IMR-90 (cell line): ENCODE measurements at regions not wholly inside any gene's neighbourhood (a gene's known extent, or its start where the extent isn't known, plus 50 kb on each side); places are given as distances from the start of the nearest gene placed in this dataset.

ENCODE experiments used
- ATAC-seq: fragments of 200-7000 bp; cut with Tn5 transposase; 2 replicates; pipeline ENCODE4 v1.9.1; 2020; ENCODE audit warnings: low read depth, mild to moderate bottlenecking, moderate library complexity
- BruUV-seq: library from RNA; stranded (reverse); fragments of 400-500 nt; replicated peaks from 2 replicates; lab custom pipeline; 2021; lab: Mats Ljungman, UMichigan
- CTCF ChIA-PET: fragments of 300-600 bp; formaldehyde crosslinking; extraction: SDS; loops from one replicate; lab custom pipeline; 2021; ENCODE audit warnings: antibody characterized with exemption; lab: Yijun Ruan, JAX
- POLR2A ChIA-PET: fragments of 300-600 bp; sonication (Branson Sonifier 250); formaldehyde crosslinking; loops from one replicate; lab custom pipeline; 2022; ENCODE audit warnings: antibody characterized with exemption; ENCODE audit not compliant: unreplicated experiment; lab: Charles Lee
- DNase-seq: peaks from one replicate; pipeline ENCODE4 v3.0.0; 2013
- H2AFZ ChIP-seq: replicated peaks from 2 replicates; pipeline ENCODE3; 2013; ENCODE audit warnings: low read length, mild to moderate bottlenecking; ENCODE audit not compliant: poor library complexity
- H2AK5ac ChIP-seq: 2 replicates; pipeline ENCODE4 v1.6.1; 2013; ENCODE audit warnings: low read depth, low read length, inconsistent platforms
- H2AK9ac ChIP-seq: replicated peaks from 2 replicates; pipeline ENCODE3; 2013; ENCODE audit warnings: mild to moderate bottlenecking, low read depth, low read length, moderate library complexity; ENCODE audit not compliant: poor library complexity
- H2BK120ac ChIP-seq: 2 replicates; pipeline ENCODE4 v1.6.1; 2013; ENCODE audit warnings: low read depth, low read length, inconsistent platforms
- H2BK15ac ChIP-seq: 3 replicates; pipeline ENCODE4 v1.6.1; 2013; ENCODE audit warnings: low read depth, low read length, inconsistent platforms
- H2BK20ac ChIP-seq: 2 replicates; pipeline ENCODE4 v1.6.1; 2013; ENCODE audit warnings: low read depth, mild to moderate bottlenecking, inconsistent platforms, low read length, moderate library complexity
- H2BK5ac ChIP-seq: 2 replicates; pipeline ENCODE4 v1.6.1; 2013; ENCODE audit warnings: mild to moderate bottlenecking, low read depth, low read length, inconsistent platforms; ENCODE audit not compliant: poor library complexity, severe bottlenecking
- H3K14ac ChIP-seq: replicated peaks from 2 replicates; pipeline ENCODE4 v1.6.1; 2013; ENCODE audit warnings: low read depth, low read length, inconsistent platforms
- H3K18ac ChIP-seq: 2 replicates; pipeline ENCODE4 v1.6.1; 2013; ENCODE audit warnings: low read depth, low read length, control low read depth
- H3K23ac ChIP-seq: 2 replicates; pipeline ENCODE4 v1.6.1; 2013; ENCODE audit warnings: low read depth, low read length, inconsistent platforms
- H3K27ac ChIP-seq: 2 replicates; pipeline ENCODE4 v1.5.1; 2013; ENCODE audit warnings: mild to moderate bottlenecking, control low read depth, low read length; ENCODE audit not compliant: insufficient read depth
- H3K27me3 ChIP-seq: 2 replicates; pipeline ENCODE4 v1.6.1; 2013; ENCODE audit warnings: low read length; ENCODE audit not compliant: control insufficient read depth, insufficient read depth
- H3K36me3 ChIP-seq: 2 replicates; pipeline ENCODE4 v1.6.1; 2013; ENCODE audit warnings: low read length, mixed read lengths; ENCODE audit not compliant: control insufficient read depth, insufficient read depth
- H3K4ac ChIP-seq: 2 replicates; pipeline ENCODE4 v1.6.1; 2013; ENCODE audit warnings: low read depth, low read length, inconsistent platforms
- H3K4me1 ChIP-seq: 2 replicates; pipeline ENCODE4 v1.6.1; 2013; ENCODE audit warnings: low read length, mixed read lengths; ENCODE audit not compliant: control insufficient read depth, insufficient read depth
- H3K4me2 ChIP-seq: 2 replicates; pipeline ENCODE4 v1.6.1; 2013; ENCODE audit warnings: low read depth, mild to moderate bottlenecking, control low read depth, low read length, moderate library complexity
- H3K4me3 ChIP-seq: 2 replicates; pipeline ENCODE4 v1.5.1; 2013; ENCODE audit warnings: low read depth, mild to moderate bottlenecking, control low read depth, low read length, moderate library complexity; ENCODE audit not compliant: insufficient read depth
- H3K56ac ChIP-seq: 2 replicates; pipeline ENCODE4 v1.6.1; 2013; ENCODE audit warnings: low read length, inconsistent platforms; ENCODE audit not compliant: insufficient read depth; ENCODE audit errors: extremely low read depth
- H3K79me1 ChIP-seq, 2 experiments: 2 replicates each; pipeline ENCODE4 v1.6.1; 2013; ENCODE audit warnings: low read length in 2 of 2, inconsistent platforms in 1 of 2, low read depth in 1 of 2
- H3K9ac ChIP-seq: 2 replicates; pipeline ENCODE4 v1.6.1; 2013; ENCODE audit warnings: low read depth, low read length, control low read depth
- H3K9me1 ChIP-seq: 2 replicates; pipeline ENCODE4 v1.6.1; 2013; ENCODE audit warnings: low read length, inconsistent platforms; ENCODE audit not compliant: insufficient read depth
- H3K9me3 ChIP-seq: 2 replicates; pipeline ENCODE4 v1.6.1; 2013; ENCODE audit warnings: low read length; ENCODE audit not compliant: control insufficient read depth, insufficient read depth
- H4K20me1 ChIP-seq: 2 replicates; pipeline ENCODE4 v1.6.1; 2013; ENCODE audit warnings: low read length, inconsistent platforms; ENCODE audit not compliant: insufficient read depth
- H4K5ac ChIP-seq: 2 replicates; pipeline ENCODE4 v1.6.1; 2013; ENCODE audit warnings: mild to moderate bottlenecking, low read depth, low read length, control low read depth
- H4K8ac ChIP-seq, 2 experiments: 2 replicates each; pipeline ENCODE4 v1.6.1; 2013; ENCODE audit warnings: low read depth in 2 of 2, low read length in 2 of 2, control low read depth in 1 of 2, inconsistent platforms in 1 of 2
- H4K91ac ChIP-seq: 2 replicates; pipeline ENCODE4 v1.6.1; 2013; ENCODE audit warnings: low read depth, low read length, inconsistent platforms; ENCODE audit not compliant: insufficient read depth
- BHLHE40 ChIP-seq: fragments of 150-350 bp; IDR thresholded peaks from 2 replicates; pipeline ENCODE4 v1.6.1; 2016; ENCODE audit warnings: mild to moderate bottlenecking, low read depth, low read length
- CEBPB ChIP-seq: IDR thresholded peaks from 2 replicates; pipeline ENCODE4 v1.6.1; 2012; ENCODE audit warnings: low read depth, low read length, improper control_type of control experiment
- CHD1 ChIP-seq: IDR thresholded peaks from 2 replicates; pipeline ENCODE4 v1.6.1; 2012; ENCODE audit warnings: low read depth, low read length, improper control_type of control experiment
- FOS ChIP-seq: fragments of 150-350 bp; IDR thresholded peaks from 2 replicates; pipeline ENCODE4 v1.6.1; 2016; ENCODE audit warnings: low read depth, low read length
- MAFK ChIP-seq: IDR thresholded peaks from 2 replicates; pipeline ENCODE4 v1.6.1; 2012; ENCODE audit warnings: low read depth, low read length, improper control_type of control experiment
- MAZ ChIP-seq: IDR thresholded peaks from 2 replicates; pipeline ENCODE4 v1.6.1; 2012; ENCODE audit warnings: low read depth, mild to moderate bottlenecking, low read length, improper control_type of control experiment, moderate library complexity, borderline replicate concordance
- MXI1 ChIP-seq: IDR thresholded peaks from 2 replicates; pipeline ENCODE4 v1.6.1; 2012; ENCODE audit warnings: low read depth, mild to moderate bottlenecking, low read length, moderate library complexity, borderline replicate concordance
- NFE2L2 ChIP-seq: fragments of 150-350 bp; IDR thresholded peaks from 2 replicates; pipeline ENCODE4 v1.6.1; 2016; ENCODE audit warnings: low read depth, mild to moderate bottlenecking, low read length
- POLR2A ChIP-seq: IDR thresholded peaks from 2 replicates; pipeline ENCODE4 v1.6.1; 2012; ENCODE audit warnings: mild to moderate bottlenecking, low read depth, low read length
- RAD21 ChIP-seq: IDR thresholded peaks from 2 replicates; pipeline ENCODE4 v1.6.1; 2012; ENCODE audit warnings: low read length, improper control_type of control experiment
- RCOR1 ChIP-seq: IDR thresholded peaks from 2 replicates; pipeline ENCODE4 v1.6.1; 2012; ENCODE audit warnings: mild to moderate bottlenecking, low read length, improper control_type of control experiment; ENCODE audit not compliant: insufficient replicate concordance
- RFX5 ChIP-seq: IDR thresholded peaks from 2 replicates; pipeline ENCODE4 v1.8.0; 2012; ENCODE audit warnings: low read depth, mild to moderate bottlenecking, low read length, moderate library complexity
- SMC3 ChIP-seq: fragments of 150-350 bp; IDR thresholded peaks from 2 replicates; pipeline ENCODE4 v1.6.1; 2016; ENCODE audit warnings: low read depth, mild to moderate bottlenecking, antibody characterized with exemption, low read length, moderate library complexity
- WGBS, 2 experiments: methylation state at CpG; one replicate each; pipeline versions ENCODE4 v1.1.5 to v1.1.7; 2013; ENCODE audit warnings: missing lambda C conversion rate in 2 of 2; ENCODE audit not compliant: insufficient read length in 1 of 2; ENCODE audit errors: extremely low coverage in 2 of 2; 5-methylcytosine and 5-hydroxymethylcytosine counted together
- dilution Hi-C: fragments of 300-500 bp; cut with HindIII; formaldehyde crosslinking; loops from one replicate; pipeline ENCODE4 v1.14.3; 2018; ENCODE audit warnings: low sequenced_read_pairs; ENCODE audit not compliant: unreplicated experiment
- in situ Hi-C: fragments of 300-500 bp; cut with MboI; formaldehyde crosslinking; loops from 3 replicates; pipeline ENCODE4 v1.14.3; 2019; ENCODE audit warnings: low sequenced_read_pairs, inconsistent platforms, mixed read lengths
- intact Hi-C: fragments of 100-400 bp; cut with micrococcal nuclease; formaldehyde crosslinking; loops from 2 replicates; pipeline ENCODE4 v1.10.0; 2022
- TF ChIP-seq, protein P1 (sequence below): conservative IDR thresholded peaks from 2 replicates; pipeline ENCODE4 v1.5.1; 2012; ENCODE audit warnings: mild to moderate bottlenecking, low read depth, low read length, improper control_type of control experiment
- TF ChIP-seq, protein P2 (sequence below): fragments of 150-350 bp; IDR thresholded peaks from 2 replicates; pipeline ENCODE4 v1.6.1; 2016; ENCODE audit warnings: low read depth, mild to moderate bottlenecking, low read length, moderate library complexity, borderline replicate concordance
- TF ChIP-seq, protein P3 (sequence below): fragments of 150-350 bp; IDR thresholded peaks from 2 replicates; pipeline ENCODE4 v1.6.1; 2017; ENCODE audit warnings: mild to moderate bottlenecking, antibody characterized with exemption, low read length, low read depth

DNA sequence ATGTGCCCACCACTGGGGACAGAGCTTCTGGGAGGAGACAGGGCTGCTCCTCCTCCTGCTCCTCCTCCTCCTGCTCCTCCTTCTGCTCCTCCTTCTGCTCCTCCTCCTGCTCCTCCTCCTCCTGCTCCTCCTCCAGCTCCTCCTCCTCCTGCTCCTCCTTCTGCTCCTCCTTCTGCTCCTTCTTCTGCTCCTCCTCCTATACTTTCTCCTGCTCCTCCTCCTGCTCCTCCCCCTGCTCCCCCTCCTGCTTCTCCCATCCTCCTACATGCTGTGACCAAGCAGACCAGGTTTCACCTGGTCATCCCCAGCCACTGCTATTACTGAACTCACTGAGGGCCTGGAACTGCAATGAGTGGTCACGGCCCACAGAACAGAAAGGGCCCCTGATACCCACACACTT, 154.0 kb upstream of the PPP2R2D start:
- Histone ChIP-seq H3K9me1 (no peaks in the 10 kb centered on the region), H3K27me3 (no peaks in the 10 kb centered on the region), H3K9ac (no peak overlapping the region), H3K23ac (no peak overlapping the region), H3K4me3 (no peak overlapping the region), H3K36me3 (no peaks in the 10 kb centered on the region), H3K9me3 (peaks cover 64% of the 10 kb centered on the region), H2BK5ac (no peak overlapping the region), H2BK20ac (no peak overlapping the region), H3K27ac (no peak overlapping the region), H3K4ac (no peak overlapping the region), H2AK9ac (no peak overlapping the region), H3K4me2 (no peak overlapping the region), H3K56ac (no peak overlapping the region), H2AK5ac (no peak overlapping the region), H4K20me1 (no peaks in the 10 kb centered on the region), H4K5ac (no peak overlapping the region), H3K4me1 (no peaks in the 10 kb centered on the region), H2AFZ (no peak overlapping the region), H3K14ac (no peak overlapping the region), H2BK15ac (no peak overlapping the region), H2BK120ac (no peak overlapping the region), H4K91ac (no peak overlapping the region), H3K79me1 (no peaks in the 10 kb centered on the region), H3K18ac (no peak overlapping the region), H4K8ac (no peak overlapping the region)
- DNase-seq, result no peak
- ChIA-PET POLR2A (no interaction called here), CTCF (no interaction called here)
- WGBS, 2 experiments, result no CpG with 5 or more reads among the region's 1 CpG
- no peak for ATAC-seq
- TF ChIP-seq BHLHE40, result no peak
- TF ChIP-seq, protein P1, sequence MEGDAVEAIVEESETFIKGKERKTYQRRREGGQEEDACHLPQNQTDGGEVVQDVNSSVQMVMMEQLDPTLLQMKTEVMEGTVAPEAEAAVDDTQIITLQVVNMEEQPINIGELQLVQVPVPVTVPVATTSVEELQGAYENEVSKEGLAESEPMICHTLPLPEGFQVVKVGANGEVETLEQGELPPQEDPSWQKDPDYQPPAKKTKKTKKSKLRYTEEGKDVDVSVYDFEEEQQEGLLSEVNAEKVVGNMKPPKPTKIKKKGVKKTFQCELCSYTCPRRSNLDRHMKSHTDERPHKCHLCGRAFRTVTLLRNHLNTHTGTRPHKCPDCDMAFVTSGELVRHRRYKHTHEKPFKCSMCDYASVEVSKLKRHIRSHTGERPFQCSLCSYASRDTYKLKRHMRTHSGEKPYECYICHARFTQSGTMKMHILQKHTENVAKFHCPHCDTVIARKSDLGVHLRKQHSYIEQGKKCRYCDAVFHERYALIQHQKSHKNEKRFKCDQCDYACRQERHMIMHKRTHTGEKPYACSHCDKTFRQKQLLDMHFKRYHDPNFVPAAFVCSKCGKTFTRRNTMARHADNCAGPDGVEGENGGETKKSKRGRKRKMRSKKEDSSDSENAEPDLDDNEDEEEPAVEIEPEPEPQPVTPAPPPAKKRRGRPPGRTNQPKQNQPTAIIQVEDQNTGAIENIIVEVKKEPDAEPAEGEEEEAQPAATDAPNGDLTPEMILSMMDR, result no peak
- TF ChIP-seq POLR2A, result no peak
- TF ChIP-seq RFX5, result no peak
- no peak for TF ChIP-seq NFE2L2
- no peak for TF ChIP-seq MAZ
- TF ChIP-seq, protein P2, sequence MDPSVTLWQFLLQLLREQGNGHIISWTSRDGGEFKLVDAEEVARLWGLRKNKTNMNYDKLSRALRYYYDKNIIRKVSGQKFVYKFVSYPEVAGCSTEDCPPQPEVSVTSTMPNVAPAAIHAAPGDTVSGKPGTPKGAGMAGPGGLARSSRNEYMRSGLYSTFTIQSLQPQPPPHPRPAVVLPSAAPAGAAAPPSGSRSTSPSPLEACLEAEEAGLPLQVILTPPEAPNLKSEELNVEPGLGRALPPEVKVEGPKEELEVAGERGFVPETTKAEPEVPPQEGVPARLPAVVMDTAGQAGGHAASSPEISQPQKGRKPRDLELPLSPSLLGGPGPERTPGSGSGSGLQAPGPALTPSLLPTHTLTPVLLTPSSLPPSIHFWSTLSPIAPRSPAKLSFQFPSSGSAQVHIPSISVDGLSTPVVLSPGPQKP, result no peak
- no peak for TF ChIP-seq RAD21
- no peak for TF ChIP-seq CHD1
- no peak for TF ChIP-seq SMC3
- no peak for TF ChIP-seq MAFK
- no peak for TF ChIP-seq MXI1
- TF ChIP-seq RCOR1, result no peak
- TF ChIP-seq, protein P3, sequence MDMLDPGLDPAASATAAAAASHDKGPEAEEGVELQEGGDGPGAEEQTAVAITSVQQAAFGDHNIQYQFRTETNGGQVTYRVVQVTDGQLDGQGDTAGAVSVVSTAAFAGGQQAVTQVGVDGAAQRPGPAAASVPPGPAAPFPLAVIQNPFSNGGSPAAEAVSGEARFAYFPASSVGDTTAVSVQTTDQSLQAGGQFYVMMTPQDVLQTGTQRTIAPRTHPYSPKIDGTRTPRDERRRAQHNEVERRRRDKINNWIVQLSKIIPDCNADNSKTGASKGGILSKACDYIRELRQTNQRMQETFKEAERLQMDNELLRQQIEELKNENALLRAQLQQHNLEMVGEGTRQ, result no peak
- no peak for TF ChIP-seq CEBPB
- no peak for TF ChIP-seq FOS
- dilution Hi-C loops (no loop called here), intact Hi-C loops (no loop called here), in situ Hi-C loops (no loop called here)
- BruUV-seq, result no TSS peak
